Stomach (tissue), 8 donors: ENCODE measurements at regions not wholly inside any gene's neighbourhood (a gene's known extent, or its start where the extent isn't known, plus 50 kb on each side); places are given as distances from the start of the nearest gene placed in this dataset.

ENCODE experiments used
- DNase-seq, 2 donors: peaks; one replicate each; pipeline versions ENCODE4 v3.0.0 to v3.0.0-alpha.2; 2013 to 2019
- H3K27ac ChIP-seq, 5 donors: fragments of 200-600 bp in 4 of 5; sonication (generic) in 4 of 5; one replicate each; pipeline ENCODE4 v1.5.1; 2013 to 2019; ENCODE audit warnings: mild to moderate bottlenecking in 1 of 5, moderate library complexity in 1 of 5
- H3K27me3 ChIP-seq, 3 donors: fragments of 200-600 bp; sonication (generic); one replicate each; pipeline ENCODE4 v1.5.1; 2017 to 2019; ENCODE audit warnings: mixed run types in 1 of 3
- H3K36me3 ChIP-seq, 4 donors: fragments of 200-600 bp; sonication (generic); 1 replicate in 3 of 4; 2 replicates in 1 of 4; pipeline ENCODE4 v1.5.1; 2016 to 2019
- H3K4me1 ChIP-seq, 4 donors: fragments of 200-600 bp; sonication (generic); one replicate each; pipeline ENCODE4 v1.5.1; 2016 to 2019
- H3K4me3 ChIP-seq, 4 donors: fragments of 200-600 bp; sonication (generic) in 3 of 4; one replicate each; pipeline ENCODE4 v1.5.1; 2016 to 2019; ENCODE audit warnings: mild to moderate bottlenecking in 1 of 4
- H3K9me3 ChIP-seq, 4 donors: fragments of 200-600 bp; sonication (generic); one replicate each; pipeline ENCODE4 v1.5.1; 2016 to 2019
- CTCF ChIP-seq, 7 experiments: fragments of 450-650 bp in 4 of 7; fragments of 200-600 bp in 3 of 7; sonication (generic) in 3 of 7; IDR thresholded peaks; one replicate each; pipeline ENCODE4 v1.5.1; 2016 to 2019; ENCODE audit warnings: antibody characterized with exemption in 7 of 7, control low read depth in 2 of 7, mild to moderate bottlenecking in 1 of 7
- EP300 ChIP-seq: sonication (generic); formaldehyde crosslinking; IDR thresholded peaks from one replicate; pipeline ENCODE4 v1.6.1; 2017; ENCODE audit warnings: antibody characterized with exemption
- POLR2A ChIP-seq, 4 donors: fragments of 450-650 bp; IDR thresholded peaks; one replicate each; pipeline ENCODE4 v1.6.1; 2016; ENCODE audit warnings: antibody characterized with exemption in 4 of 4, control low read depth in 2 of 4, mild to moderate bottlenecking in 1 of 4, moderate library complexity in 1 of 4
- POLR2AphosphoS5 ChIP-seq, 3 donors: sonication (generic); formaldehyde crosslinking; IDR thresholded peaks; one replicate each; pipeline ENCODE4 v1.6.1; 2016; ENCODE audit warnings: antibody characterized with exemption in 3 of 3
- WGBS, 5 donors: extraction: QIAGEN DNeasy Blood & Tissue Kit in 3 of 5; methylation state at CpG; one replicate each; pipeline versions ENCODE4 v1.1.5 to v1.1.7; 2013 to 2018; 5-methylcytosine and 5-hydroxymethylcytosine counted together
- intact Hi-C: fragments of 100-400 bp; cut with DNase I; formaldehyde crosslinking; loops from one replicate; pipeline ENCODE4 v1.15.1; 2023; ENCODE audit warnings: low total_unique reads
- donor health status: healthy with polysubstance abuse.
- donor health status: Bipolar disorder and iron deficiency.
- donor health status: healthy.

GRCh38 chr4:138672393-138672976, 343.1 kb upstream of the NOCT start:
- no peak for DNase-seq
- intact Hi-C loops, result no loop called here
- WGBS, 5 donors, result 72 to 80% (median 75%) methylated on average over 9 of the region's 9 CpGs
- Histone ChIP-seq H3K36me3 (no peaks in the 10 kb centered on the region), H3K4me1 (no peaks in the 10 kb centered on the region), H3K4me3 (no peak overlapping the region), H3K9me3 (no peaks in the 10 kb centered on the region), H3K27ac (no peak overlapping the region), H3K27me3 (no peaks in the 10 kb centered on the region)
- no peak for TF ChIP-seq POLR2A (IDR thresholded peaks at IDR 0.05)
- no peak for TF ChIP-seq CTCF (IDR thresholded peaks at IDR 0.05)
- TF ChIP-seq POLR2AphosphoS5 (IDR thresholded peaks at IDR 0.05), result no peak
- no peak for TF ChIP-seq EP300

GRCh38 chr4:138671606-138672084, 343.9 kb upstream of the NOCT start:
- TF ChIP-seq EP300 (no peak), POLR2AphosphoS5 (IDR thresholded peaks at IDR 0.05) (no peak), CTCF (IDR thresholded peaks at IDR 0.05) (no peak), POLR2A (IDR thresholded peaks at IDR 0.05) (no peak)
- WGBS, 5 donors, result 58 to 70% (median 65%) methylated on average over 3 of the region's 3 CpGs

GRCh38 chr4:138671106-138671505, 344.5 kb upstream of the NOCT start:
- intact Hi-C loops, result no loop called here
- Histone ChIP-seq H3K4me1 (no peaks in the 10 kb centered on the region), H3K27ac (no peak overlapping the region), H3K4me3 (no peak overlapping the region), H3K36me3 (no peaks in the 10 kb centered on the region), H3K9me3 (no peaks in the 10 kb centered on the region), H3K27me3 (no peaks in the 10 kb centered on the region)
- TF ChIP-seq CTCF (IDR thresholded peaks at IDR 0.05) (no peak), POLR2A (IDR thresholded peaks at IDR 0.05) (no peak), POLR2AphosphoS5 (IDR thresholded peaks at IDR 0.05) (no peak), EP300 (no peak)
- DNase-seq, result no peak

More at GRCh38 chr4:138671606-138672084, 343.9 kb upstream of the NOCT start:
- Histone ChIP-seq H3K9me3 (no peaks in the 10 kb centered on the region), H3K4me1 (no peaks in the 10 kb centered on the region), H3K27me3 (no peaks in the 10 kb centered on the region), H3K27ac (no peak overlapping the region), H3K4me3 (no peak overlapping the region), H3K36me3 (no peaks in the 10 kb centered on the region)
- DNase-seq, result no peak
- intact Hi-C loops, result no loop called here

GRCh38 chr4:138670681-138671080, 344.9 kb upstream of the NOCT start:
- intact Hi-C loops, result no loop called here
- TF ChIP-seq EP300 (no peak), POLR2AphosphoS5 (IDR thresholded peaks at IDR 0.05) (no peak), CTCF (IDR thresholded peaks at IDR 0.05) (no peak), POLR2A (IDR thresholded peaks at IDR 0.05) (no peak)
- DNase-seq, result no peak
- WGBS, 5 donors, result 85 to 89% (median 87%) methylated on average over 5 of the region's 5 CpGs
- no peaks in the 10 kb centered on the region for H3K4me1 ChIP-seq
- no peaks in the 10 kb centered on the region for H3K27me3 ChIP-seq
- no peak overlapping the region for H3K27ac ChIP-seq
- no peaks in the 10 kb centered on the region for H3K36me3 ChIP-seq
- H3K4me3 ChIP-seq, result no peak overlapping the region
- H3K9me3 ChIP-seq, result no peaks in the 10 kb centered on the region
